Calu3 (cell line): ENCODE measurements at regions not wholly inside any gene's neighbourhood (a gene's known extent, or its start where the extent isn't known, plus 50 kb on each side); places are given as distances from the start of the nearest gene placed in this dataset.

Experiments
- BruUV-seq: library from RNA; stranded (reverse); fragments of 400-500 nt; replicated peaks from 2 replicates; lab custom pipeline; 2021; lab: Mats Ljungman, UMichigan
- CTCF ChIA-PET: fragments of 300-600 bp; sonication (Branson Sonifier 250); formaldehyde crosslinking; loops from one replicate; lab custom pipeline; 2022; ENCODE audit warnings: antibody characterized with exemption; lab: Charles Lee
- DNase-seq: peaks from one replicate; pipeline ENCODE4 v3.0.0; 2022
- H3K27ac Mint-ChIP-seq: one replicate; pipeline ENCODE4 v1.8.0; 2022; ENCODE audit warnings: mixed read lengths; ENCODE audit not compliant: unreplicated experiment
- H3K27me3 Mint-ChIP-seq: one replicate; pipeline ENCODE4 v1.8.0; 2022; ENCODE audit warnings: mixed read lengths; ENCODE audit not compliant: unreplicated experiment
- H3K36me3 Mint-ChIP-seq: one replicate; pipeline ENCODE4 v1.8.0; 2022; ENCODE audit warnings: mild to moderate bottlenecking, moderate library complexity, mixed read lengths; ENCODE audit not compliant: insufficient read depth, unreplicated experiment
- H3K4me1 Mint-ChIP-seq: one replicate; pipeline ENCODE4 v1.8.0; 2022; ENCODE audit warnings: mild to moderate bottlenecking, low read depth, mixed read lengths; ENCODE audit not compliant: unreplicated experiment
- H3K4me3 Mint-ChIP-seq: one replicate; pipeline ENCODE4 v1.8.0; 2022; ENCODE audit warnings: mild to moderate bottlenecking, low read depth, moderate library complexity, mixed read lengths; ENCODE audit not compliant: unreplicated experiment
- H3K9me3 Mint-ChIP-seq: one replicate; pipeline ENCODE4 v1.8.0; 2022; ENCODE audit warnings: low read depth, mixed read lengths; ENCODE audit not compliant: unreplicated experiment
- CTCF ChIP-seq: fragments of 200-600 bp; IDR thresholded peaks from one replicate; pipeline ENCODE4 v1.8.0; 2022; ENCODE audit warnings: antibody characterized with exemption; ENCODE audit not compliant: unreplicated experiment
- intact Hi-C: fragments of 100-400 bp; cut with micrococcal nuclease; formaldehyde crosslinking; loops from one replicate; pipeline ENCODE4 v1.10.0; 2022; ENCODE audit not compliant: unreplicated experiment

DNA sequence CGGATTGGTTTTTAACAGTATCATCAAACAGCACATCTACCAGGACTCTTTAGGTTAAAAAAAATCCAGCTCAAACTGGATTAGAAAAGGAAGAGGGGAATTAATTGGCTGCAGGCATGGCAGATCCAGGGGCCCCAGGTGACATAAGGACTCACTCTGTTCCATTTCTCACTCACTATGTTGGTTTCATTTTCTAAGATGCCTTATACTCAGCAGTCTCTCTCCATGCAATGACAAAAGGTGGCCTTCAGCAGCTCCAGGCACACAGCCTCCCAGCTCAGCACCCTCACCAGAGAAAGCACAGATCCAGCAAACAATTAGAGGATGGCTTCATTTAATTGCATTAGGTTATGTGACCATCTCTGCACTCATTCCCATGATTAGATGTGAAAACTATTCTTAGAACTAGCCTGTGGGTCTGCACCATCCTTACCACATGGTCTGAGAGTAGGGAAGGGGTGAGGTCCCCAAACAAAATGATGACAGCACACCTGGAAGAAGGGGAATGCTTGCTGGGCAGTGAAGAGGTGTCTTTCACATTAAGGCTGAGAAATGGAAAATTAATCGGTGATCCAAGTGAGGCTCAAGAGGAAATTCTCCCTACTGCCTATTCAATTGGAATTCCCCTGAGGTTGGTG is 243.1 kb downstream of the CDH26 start:
- Mint-ChIP-seq H3K27ac (no peak overlapping the region), H3K4me3 (no peak overlapping the region), H3K36me3 (no peaks in the 10 kb centered on the region), H3K9me3 (peaks cover 4% of the 10 kb centered on the region), H3K27me3 (no peaks in the 10 kb centered on the region), H3K4me1 (no peaks in the 10 kb centered on the region)
- intact Hi-C loops: no loop called here
- TF ChIP-seq CTCF: no peak
- no peak for DNase-seq
- CTCF ChIA-PET: interaction anchor here (1.0 kb wide), 1 partner anchor 10 kb away, joined by 3 read pairs; no protein-coding TSS in a partner anchor
- BruUV-seq: no TSS peak

DNA sequence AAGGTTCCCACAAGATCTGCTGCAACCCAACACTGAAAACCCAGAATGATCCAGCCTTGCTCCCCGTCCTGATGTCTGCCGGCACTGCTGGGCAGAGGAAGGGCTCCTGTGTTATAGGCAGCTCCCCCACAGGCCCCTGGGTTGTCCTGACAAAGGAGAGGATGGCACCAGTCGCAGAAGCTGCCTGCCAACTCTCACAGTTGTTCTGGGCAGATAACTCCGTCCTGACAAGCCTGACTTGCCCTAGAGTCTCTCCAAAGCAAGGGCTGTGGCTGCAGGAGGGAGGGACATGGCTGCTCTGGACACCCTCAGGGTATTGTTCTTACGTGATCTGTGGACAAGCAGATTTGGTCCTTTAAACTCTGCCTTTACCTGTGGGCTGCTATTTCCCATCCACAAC is 243.8 kb downstream of the CDH26 start:
- DNase-seq: no peak
- Mint-ChIP-seq H3K4me3 (no peak overlapping the region), H3K27ac (no peak overlapping the region), H3K4me1 (no peaks in the 10 kb centered on the region), H3K9me3 (peaks cover 2% of the 10 kb centered on the region), H3K36me3 (no peaks in the 10 kb centered on the region), H3K27me3 (no peaks in the 10 kb centered on the region)
- intact Hi-C loops: no loop called here
- no peak for TF ChIP-seq CTCF
- BruUV-seq: no TSS peak
- CTCF ChIA-PET: interaction anchor here (1.2 kb wide), 1 partner anchor 9 kb away, joined by 3 read pairs; no protein-coding TSS in a partner anchor

GRCh38 chr20:60203451-60203850 is 245.2 kb downstream of the CDH26 start:
- H3K4me1 Mint-ChIP-seq: no peaks in the 10 kb centered on the region
- CTCF ChIA-PET: no interaction called here

DNA sequence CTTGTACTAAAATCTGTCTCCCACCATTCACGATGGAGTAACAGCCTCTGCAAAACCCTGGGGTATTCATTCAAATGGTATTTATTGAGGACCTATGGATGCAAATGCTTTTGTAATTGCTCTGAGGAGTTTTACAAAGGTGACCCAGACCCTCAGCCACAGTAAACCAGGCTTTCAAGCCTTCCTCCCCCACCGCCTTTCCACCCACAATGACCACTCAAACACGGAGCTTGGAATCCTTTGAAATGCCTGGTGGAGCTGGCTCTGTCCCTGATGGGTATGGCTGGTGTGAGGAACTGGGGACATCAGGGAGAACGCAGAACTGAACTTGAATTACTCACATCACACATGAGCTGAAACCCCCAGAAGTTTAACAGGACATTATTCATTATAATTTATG is 246.4 kb downstream of the CDH26 start:
- no TSS peak for BruUV-seq

More at GRCh38 chr20:60203451-60203850, 245.2 kb downstream of the CDH26 start:
- no peaks in the 10 kb centered on the region for H3K27me3 Mint-ChIP-seq
- no peak for TF ChIP-seq CTCF
- no TSS peak for BruUV-seq
- intact Hi-C loops: no loop called here
- no peak overlapping the region for H3K27ac Mint-ChIP-seq
- no peak for DNase-seq
- no peaks in the 10 kb centered on the region for H3K36me3 Mint-ChIP-seq
- no peaks in the 10 kb centered on the region for H3K9me3 Mint-ChIP-seq
- H3K4me3 Mint-ChIP-seq: no peak overlapping the region

More for the DNA sequence above, 246.4 kb downstream of the CDH26 start:
- H3K27me3 Mint-ChIP-seq: peaks cover 7% of the 10 kb centered on the region
- no peaks in the 10 kb centered on the region for H3K36me3 Mint-ChIP-seq
- intact Hi-C loops: no loop called here
- no peaks in the 10 kb centered on the region for H3K9me3 Mint-ChIP-seq
- no peak for DNase-seq
- TF ChIP-seq CTCF: no peak
- CTCF ChIA-PET: no interaction called here
- no peaks in the 10 kb centered on the region for H3K4me1 Mint-ChIP-seq
- no peak overlapping the region for H3K27ac Mint-ChIP-seq
- no peak overlapping the region for H3K4me3 Mint-ChIP-seq
